ENCODE measurements at regions not wholly inside any gene's neighbourhood (a gene's known extent, or its start where the extent isn't known, plus 50 kb on each side); places are given as distances from the start of the nearest gene placed in this dataset.
A peak's percentile ranks its signal among the peaks of the same experiment; 100 is the strongest.

GRCh38 chr3:177547711-177548350, 350.5 kb upstream of the TBL1XR1 start:
- intact Hi-C loops (cut with DNase I; ENCODE audit: low total_unique reads), result no loop called here
- DNase-seq, result no peak
- peaks cover 0 to 25% (median 7%) of the 10 kb centered on the region in 6 donors for H3K4me1 ChIP-seq
- no peaks in the 10 kb centered on the region for H3K9me3 ChIP-seq
- WGBS, 5 donors, result 69 to 80% (median 73%) methylated on average over 13 of the region's 13 CpGs
- no peaks in the 10 kb centered on the region for H3K27me3 ChIP-seq (replicated peaks in 1 of 7)
- H3K36me3 ChIP-seq, result no peaks in the 10 kb centered on the region
- H3K27ac ChIP-seq, result no peak overlapping the region
- H3K4me3 ChIP-seq, result no peak overlapping the region
- TF ChIP-seq POLR2AphosphoS5 (IDR thresholded peaks at IDR 0.05), result no peak
- TF ChIP-seq, protein P1, sequence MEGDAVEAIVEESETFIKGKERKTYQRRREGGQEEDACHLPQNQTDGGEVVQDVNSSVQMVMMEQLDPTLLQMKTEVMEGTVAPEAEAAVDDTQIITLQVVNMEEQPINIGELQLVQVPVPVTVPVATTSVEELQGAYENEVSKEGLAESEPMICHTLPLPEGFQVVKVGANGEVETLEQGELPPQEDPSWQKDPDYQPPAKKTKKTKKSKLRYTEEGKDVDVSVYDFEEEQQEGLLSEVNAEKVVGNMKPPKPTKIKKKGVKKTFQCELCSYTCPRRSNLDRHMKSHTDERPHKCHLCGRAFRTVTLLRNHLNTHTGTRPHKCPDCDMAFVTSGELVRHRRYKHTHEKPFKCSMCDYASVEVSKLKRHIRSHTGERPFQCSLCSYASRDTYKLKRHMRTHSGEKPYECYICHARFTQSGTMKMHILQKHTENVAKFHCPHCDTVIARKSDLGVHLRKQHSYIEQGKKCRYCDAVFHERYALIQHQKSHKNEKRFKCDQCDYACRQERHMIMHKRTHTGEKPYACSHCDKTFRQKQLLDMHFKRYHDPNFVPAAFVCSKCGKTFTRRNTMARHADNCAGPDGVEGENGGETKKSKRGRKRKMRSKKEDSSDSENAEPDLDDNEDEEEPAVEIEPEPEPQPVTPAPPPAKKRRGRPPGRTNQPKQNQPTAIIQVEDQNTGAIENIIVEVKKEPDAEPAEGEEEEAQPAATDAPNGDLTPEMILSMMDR (IDR thresholded peaks at IDR 0.05 in 8 of 11, conservative IDR thresholded peaks at IDR 0.05 in 3 of 11), result no peak
- no peak for TF ChIP-seq POLR2A (IDR thresholded peaks at IDR 0.05)

DNA sequence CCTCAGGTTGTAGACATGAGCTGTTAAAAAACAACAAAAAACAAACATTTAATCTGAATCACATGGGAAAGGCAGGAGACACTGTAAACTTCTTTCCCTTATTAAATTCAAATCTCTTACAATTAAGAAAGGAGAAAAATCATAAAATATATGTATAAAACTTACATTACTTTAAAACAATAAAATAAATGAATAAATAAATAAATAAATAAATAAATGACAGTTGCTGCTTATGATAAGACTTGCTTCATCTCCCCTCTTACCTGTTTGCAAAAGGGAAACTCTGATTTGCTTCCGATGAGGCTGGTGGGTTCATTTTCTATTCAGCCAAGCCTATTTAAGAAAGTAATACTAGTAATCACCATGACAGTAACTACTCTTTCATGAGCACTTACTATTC, 353.4 kb upstream of the TBL1XR1 start:
- intact Hi-C loops (cut with DNase I; ENCODE audit: low total_unique reads), result no loop called here
- no peak overlapping the region for H3K4me3 ChIP-seq
- no peak for DNase-seq
- H3K27me3 ChIP-seq (replicated peaks in 1 of 7), result no peaks in the 10 kb centered on the region
- H3K9me3 ChIP-seq, result no peaks in the 10 kb centered on the region
- H3K4me1 ChIP-seq, result peaks cover 0 to 36% (median 7%) of the 10 kb centered on the region in 6 donors
- TF ChIP-seq, protein P1 (IDR thresholded peaks at IDR 0.05 in 8 of 11, conservative IDR thresholded peaks at IDR 0.05 in 3 of 11), result no peak
- no peak for TF ChIP-seq POLR2A (IDR thresholded peaks at IDR 0.05)
- TF ChIP-seq POLR2AphosphoS5 (IDR thresholded peaks at IDR 0.05), result no peak
- no peaks in the 10 kb centered on the region for H3K36me3 ChIP-seq
- peak overlapping the region in 4 of 8 donors; percentile 24 to 66 (median 36) for H3K27ac ChIP-seq
- WGBS, 5 donors, result 93 to 100% (median 98%) methylated on average over 1 of the region's 1 CpG

DNA sequence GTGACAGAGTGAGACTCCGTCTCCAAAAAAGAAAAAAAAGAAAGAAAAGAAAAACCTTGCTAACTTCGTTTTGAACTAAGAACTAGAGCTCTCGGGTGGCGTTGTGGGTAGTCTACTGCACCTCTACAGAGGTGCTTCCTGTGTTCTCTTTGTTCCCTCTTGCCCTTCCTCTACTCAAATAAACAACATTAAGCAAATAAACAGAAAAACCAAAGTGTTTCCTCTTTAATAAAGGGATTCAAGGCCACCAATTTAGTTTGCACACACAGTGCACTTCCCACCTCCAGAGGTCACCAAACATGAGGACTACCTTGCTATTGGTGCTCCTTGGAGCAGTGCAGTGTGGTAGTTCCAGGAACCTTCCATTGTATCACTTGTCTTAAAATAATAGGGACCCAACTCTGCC, 354.2 kb upstream of the TBL1XR1 start:
- TF ChIP-seq POLR2AphosphoS5 (IDR thresholded peaks at IDR 0.05), result no peak
- TF ChIP-seq POLR2A (IDR thresholded peaks at IDR 0.05), result no peak
- TF ChIP-seq, protein P1 (IDR thresholded peaks at IDR 0.05 in 8 of 11, conservative IDR thresholded peaks at IDR 0.05 in 3 of 11), result no peak
- peaks cover 0 to 36% (median 7%) of the 10 kb centered on the region in 6 donors for H3K4me1 ChIP-seq

DNA sequence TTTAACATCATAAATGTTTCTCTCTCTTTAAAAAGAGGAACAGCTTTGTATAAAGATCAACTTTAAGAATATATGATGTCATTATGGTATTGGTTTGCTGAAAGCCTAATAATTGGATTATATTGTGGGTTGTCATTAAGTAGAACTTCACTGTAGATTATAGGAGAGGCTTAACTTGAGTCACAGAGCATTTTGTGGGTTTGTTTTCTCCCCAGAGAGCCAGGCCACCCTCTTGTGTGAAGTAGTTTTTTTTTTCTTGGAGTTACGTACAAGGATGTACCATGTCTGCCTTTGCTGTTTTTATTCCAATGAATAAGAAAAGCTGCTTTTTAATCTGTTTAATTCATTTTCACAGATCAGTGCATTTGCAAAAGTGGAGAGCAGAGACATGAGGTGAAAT, 354.8 kb upstream of the TBL1XR1 start:
- Histone ChIP-seq H3K36me3 (no peaks in the 10 kb centered on the region), H3K9me3 (no peaks in the 10 kb centered on the region), H3K27me3 (replicated peaks in 1 of 7) (no peaks in the 10 kb centered on the region), H3K4me1 (peaks cover 0 to 36% (median 7%) of the 10 kb centered on the region in 6 donors), H3K4me3 (no peak overlapping the region), H3K27ac (peak overlapping the region in 2 of 8 donors; percentile 40 to 66)
- intact Hi-C loops (cut with DNase I; ENCODE audit: low total_unique reads), result no loop called here
- 85 to 94% (median 91%) methylated on average over 1 of the region's 1 CpG for WGBS, 5 donors
- TF ChIP-seq POLR2AphosphoS5 (IDR thresholded peaks at IDR 0.05), result no peak
- TF ChIP-seq, protein P1 (IDR thresholded peaks at IDR 0.05 in 8 of 11, conservative IDR thresholded peaks at IDR 0.05 in 3 of 11), result no peak
- no peak for TF ChIP-seq POLR2A (IDR thresholded peaks at IDR 0.05)
- DNase-seq, result no peak

More for the DNA sequence above, 354.2 kb upstream of the TBL1XR1 start:
- no peak for DNase-seq
- peak overlapping the region in 4 of 8 donors; percentile 24 to 66 (median 36) for H3K27ac ChIP-seq
- H3K27me3 ChIP-seq (replicated peaks in 1 of 7), result no peaks in the 10 kb centered on the region
- no peaks in the 10 kb centered on the region for H3K9me3 ChIP-seq
- intact Hi-C loops (cut with DNase I; ENCODE audit: low total_unique reads), result no loop called here
- no peaks in the 10 kb centered on the region for H3K36me3 ChIP-seq
- H3K4me3 ChIP-seq, result no peak overlapping the region
- WGBS, 5 donors, result 38 to 68% (median 60%) methylated on average over 4 of the region's 4 CpGs

Measured in spleen (tissue), 11 donors.